A673 (cell line): ENCODE measurements at regions not wholly inside any gene's neighbourhood (a gene's known extent, or its start where the extent isn't known, plus 50 kb on each side); places are given as distances from the start of the nearest gene placed in this dataset.

Source experiments
- BruUV-seq: library from RNA; stranded (reverse); fragments of 400-500 nt; replicated peaks from 2 replicates; lab custom pipeline; 2021; lab: Mats Ljungman, UMichigan
- CTCF ChIA-PET: fragments of 300-600 bp; sonication (Branson Sonifier 250); formaldehyde crosslinking; loops from one replicate; lab custom pipeline; 2022; ENCODE audit warnings: antibody characterized with exemption; lab: Charles Lee
- POLR2A ChIA-PET: fragments of 300-600 bp; sonication (Branson Sonifier 250); formaldehyde crosslinking; loops from one replicate; lab custom pipeline; 2022; ENCODE audit warnings: antibody characterized with exemption; ENCODE audit not compliant: low non-redundant PET; lab: Charles Lee
- DNase-seq: peaks from one replicate; pipeline ENCODE4 v3.0.0-alpha.2; 2015; ENCODE audit warnings: low spot score
- H3K27ac ChIP-seq: fragments of 200-600 bp; sonication (generic); 2 replicates; pipeline ENCODE4 v1.5.1; 2016; ENCODE audit warnings: mixed run types, low read depth, mild to moderate bottlenecking, mixed read lengths, antibody characterized with exemption, low read length; ENCODE audit not compliant: poor library complexity, severe bottlenecking
- H3K27me3 ChIP-seq: fragments of 200-600 bp; sonication (generic); replicated peaks from 2 replicates; pipeline ENCODE4 v1.6.1; 2017; ENCODE audit warnings: mixed run types, low read depth, mild to moderate bottlenecking, mixed read lengths, antibody characterized with exemption, low read length; ENCODE audit not compliant: insufficient read depth, poor library complexity
- H3K36me3 ChIP-seq: fragments of 200-600 bp; sonication (generic); 2 replicates; pipeline ENCODE4 v1.6.1; 2016; ENCODE audit warnings: mixed run types, mild to moderate bottlenecking, mixed read lengths, antibody characterized with exemption, low read length; ENCODE audit not compliant: insufficient read depth, poor library complexity, severe bottlenecking
- H3K4me1 ChIP-seq: fragments of 200-600 bp; sonication (generic); 2 replicates; pipeline ENCODE4 v1.6.1; 2017; ENCODE audit warnings: mixed run types, mild to moderate bottlenecking, mixed read lengths, antibody characterized with exemption, low read length; ENCODE audit not compliant: insufficient read depth, poor library complexity, severe bottlenecking
- H3K4me3 ChIP-seq: fragments of 200-600 bp; sonication (generic); 2 replicates; pipeline ENCODE4 v1.5.1; 2016; ENCODE audit warnings: low read depth, mixed run types, mild to moderate bottlenecking, mixed read lengths, low read length; ENCODE audit not compliant: poor library complexity, severe bottlenecking
- H3K9me3 ChIP-seq: fragments of 200-600 bp; sonication (generic); 2 replicates; pipeline ENCODE4 v1.6.1; 2016; ENCODE audit warnings: mixed run types, low read depth, mild to moderate bottlenecking, mixed read lengths, antibody characterized with exemption, low read length; ENCODE audit not compliant: poor library complexity, severe bottlenecking
- EZH2 ChIP-seq: fragments of 200-600 bp; sonication (generic); IDR thresholded peaks from 2 replicates; pipeline ENCODE4 v1.6.1; 2017; ENCODE audit warnings: borderline replicate concordance, low read depth, mild to moderate bottlenecking, mixed read lengths, antibody characterized with exemption, low read length; ENCODE audit not compliant: poor library complexity, severe bottlenecking
- intact Hi-C: fragments of 100-400 bp; cut with micrococcal nuclease; formaldehyde crosslinking; loops from one replicate; pipeline ENCODE4 v1.10.0; 2022; ENCODE audit not compliant: unreplicated experiment
- TF ChIP-seq, protein P1 (sequence below): fragments of 300-800, 200-600 bp; sonication (generic); conservative IDR thresholded peaks from 2 replicates; pipeline ENCODE4 v1.5.1; 2017; ENCODE audit warnings: low read depth, mild to moderate bottlenecking, antibody characterized with exemption, low read length, moderate library complexity, mixed read lengths

DNA sequence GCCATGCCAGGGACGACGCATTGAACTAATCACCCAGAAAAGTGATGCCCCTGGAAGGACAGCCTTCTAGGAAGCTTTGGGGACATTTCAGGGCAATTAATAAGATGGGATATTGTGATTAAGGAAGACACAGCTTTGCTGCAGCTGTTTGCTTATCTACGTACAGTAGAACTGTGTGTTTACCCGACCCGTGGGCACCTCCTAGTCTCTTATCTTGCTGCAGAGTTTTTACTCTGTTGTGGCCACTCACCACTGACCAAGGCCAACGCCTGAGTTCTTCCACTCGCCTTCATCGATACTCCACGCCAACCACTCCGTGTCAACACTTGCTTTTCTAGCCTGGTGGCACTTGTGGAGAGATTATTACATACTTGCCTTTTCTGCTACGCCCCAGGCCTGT is 105.9 kb upstream of the MLN start:
- Histone ChIP-seq H3K27me3 (no peaks in the 10 kb centered on the region), H3K36me3 (no peaks in the 10 kb centered on the region), H3K4me1 (peaks cover 5% of the 10 kb centered on the region), H3K27ac (no peak overlapping the region), H3K9me3 (no peaks in the 10 kb centered on the region), H3K4me3 (no peak overlapping the region)
- ChIA-PET CTCF (no interaction called here), POLR2A (no interaction called here)
- no peak for TF ChIP-seq EZH2
- intact Hi-C loops = no loop called here
- DNase-seq = no peak
- no TSS peak for BruUV-seq

DNA sequence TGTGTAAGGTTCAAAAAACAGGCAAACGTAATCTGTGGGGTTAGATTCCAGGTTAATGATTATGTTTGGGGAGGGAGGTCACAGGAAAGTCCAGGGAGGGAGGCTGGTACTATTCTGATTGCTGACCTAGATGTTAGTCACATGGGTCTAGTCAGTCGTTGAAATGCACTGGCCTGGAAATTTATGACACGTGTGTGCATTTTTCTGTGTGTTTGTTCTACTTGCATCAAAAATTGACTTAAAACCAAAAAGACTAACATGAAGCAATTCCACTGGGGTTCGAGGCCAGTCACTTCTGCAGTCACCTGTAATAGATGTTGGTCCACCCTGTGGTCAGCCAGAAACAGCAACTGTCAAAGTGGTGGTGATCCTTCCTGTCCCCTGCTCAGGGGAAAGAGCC is 104.2 kb upstream of the MLN start:
- Histone ChIP-seq H3K36me3 (no peaks in the 10 kb centered on the region), H3K4me1 (no peaks in the 10 kb centered on the region), H3K27me3 (no peaks in the 10 kb centered on the region), H3K27ac (no peak overlapping the region), H3K4me3 (no peak overlapping the region), H3K9me3 (no peaks in the 10 kb centered on the region)
- CTCF ChIA-PET = no interaction called here
- TF ChIP-seq, protein P1, sequence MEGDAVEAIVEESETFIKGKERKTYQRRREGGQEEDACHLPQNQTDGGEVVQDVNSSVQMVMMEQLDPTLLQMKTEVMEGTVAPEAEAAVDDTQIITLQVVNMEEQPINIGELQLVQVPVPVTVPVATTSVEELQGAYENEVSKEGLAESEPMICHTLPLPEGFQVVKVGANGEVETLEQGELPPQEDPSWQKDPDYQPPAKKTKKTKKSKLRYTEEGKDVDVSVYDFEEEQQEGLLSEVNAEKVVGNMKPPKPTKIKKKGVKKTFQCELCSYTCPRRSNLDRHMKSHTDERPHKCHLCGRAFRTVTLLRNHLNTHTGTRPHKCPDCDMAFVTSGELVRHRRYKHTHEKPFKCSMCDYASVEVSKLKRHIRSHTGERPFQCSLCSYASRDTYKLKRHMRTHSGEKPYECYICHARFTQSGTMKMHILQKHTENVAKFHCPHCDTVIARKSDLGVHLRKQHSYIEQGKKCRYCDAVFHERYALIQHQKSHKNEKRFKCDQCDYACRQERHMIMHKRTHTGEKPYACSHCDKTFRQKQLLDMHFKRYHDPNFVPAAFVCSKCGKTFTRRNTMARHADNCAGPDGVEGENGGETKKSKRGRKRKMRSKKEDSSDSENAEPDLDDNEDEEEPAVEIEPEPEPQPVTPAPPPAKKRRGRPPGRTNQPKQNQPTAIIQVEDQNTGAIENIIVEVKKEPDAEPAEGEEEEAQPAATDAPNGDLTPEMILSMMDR = no peak
- TF ChIP-seq EZH2 = no peak
- POLR2A ChIA-PET = no interaction called here
- no peak for DNase-seq
- no TSS peak for BruUV-seq
- intact Hi-C loops = no loop called here

DNA sequence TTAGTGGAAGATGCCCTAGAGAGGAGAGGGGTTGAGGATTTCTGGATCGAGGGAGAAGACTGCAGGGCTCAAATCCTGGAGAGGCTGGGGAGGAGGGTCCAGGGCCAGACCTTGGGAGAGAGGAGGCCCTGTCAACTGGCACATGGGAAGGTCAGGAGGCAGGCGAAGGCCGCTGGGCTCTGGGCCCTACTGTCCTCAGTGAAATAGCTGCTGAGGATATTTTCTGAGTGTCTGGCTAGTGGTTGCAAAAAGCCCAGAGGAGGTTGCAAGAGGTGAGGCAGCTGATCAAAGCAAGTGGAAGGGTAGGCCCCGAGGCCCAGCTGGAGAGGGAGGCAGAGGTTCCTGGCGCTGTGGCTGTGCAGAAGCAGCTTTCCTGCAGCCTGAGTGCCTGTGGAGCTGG is 103.4 kb upstream of the MLN start:
- no peaks in the 10 kb centered on the region for H3K36me3 ChIP-seq

DNA sequence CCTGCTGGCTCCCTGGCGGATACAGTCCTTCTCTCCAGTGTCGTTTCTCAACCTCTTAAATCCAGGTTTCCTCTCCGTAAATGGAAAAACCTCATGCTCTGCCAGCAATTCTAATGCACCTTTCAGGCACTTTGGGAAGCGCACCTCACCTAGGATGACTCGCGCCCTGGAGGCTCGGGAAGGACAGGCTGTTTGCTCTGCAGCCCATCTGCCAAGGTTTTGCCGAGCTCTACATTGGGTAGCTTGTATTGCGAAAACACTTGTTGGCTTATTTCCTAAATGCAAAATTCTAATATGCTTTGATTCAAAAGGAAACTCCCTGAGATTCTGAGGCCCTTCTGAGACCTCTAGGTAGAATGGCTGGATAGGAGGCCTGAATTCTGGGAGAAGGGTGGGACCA is 102.6 kb upstream of the MLN start:
- ChIA-PET POLR2A (no interaction called here), CTCF (no interaction called here)
- H3K9me3 ChIP-seq = no peaks in the 10 kb centered on the region
- BruUV-seq = no TSS peak
- intact Hi-C loops = no loop called here
- H3K27me3 ChIP-seq = no peaks in the 10 kb centered on the region
- DNase-seq = no peak
- no peaks in the 10 kb centered on the region for H3K36me3 ChIP-seq
- H3K4me1 ChIP-seq = no peaks in the 10 kb centered on the region
- H3K27ac ChIP-seq = no peak overlapping the region
- no peak overlapping the region for H3K4me3 ChIP-seq
- TF ChIP-seq, protein P1 = no peak
- no peak for TF ChIP-seq EZH2

More for the DNA sequence above, 103.4 kb upstream of the MLN start:
- Histone ChIP-seq H3K27me3 (no peaks in the 10 kb centered on the region), H3K4me3 (no peak overlapping the region), H3K27ac (no peak overlapping the region), H3K4me1 (no peaks in the 10 kb centered on the region), H3K9me3 (no peaks in the 10 kb centered on the region)
- BruUV-seq = no TSS peak
- CTCF ChIA-PET = no interaction called here
- POLR2A ChIA-PET = no interaction called here
- intact Hi-C loops = no loop called here
- no peak for TF ChIP-seq EZH2
- TF ChIP-seq, protein P1 = no peak
- DNase-seq = no peak
